Suprapubic skin (tissue), 4 donors: ENCODE measurements at regions not wholly inside any gene's neighbourhood (a gene's known extent, or its start where the extent isn't known, plus 50 kb on each side); places are given as distances from the start of the nearest gene placed in this dataset.

Source experiments
- DNase-seq, 2 donors: peaks; one replicate each; pipeline ENCODE4 v3.0.0-alpha.2; 2019; ENCODE audit warnings: low spot score in 2 of 2
- H3K27ac ChIP-seq: fragments of 200-600 bp; sonication (generic); one replicate; pipeline ENCODE4 v1.5.1; 2019
- H3K27me3 ChIP-seq: fragments of 200-600 bp; sonication (generic); one replicate; pipeline ENCODE4 v1.5.1; 2019
- H3K36me3 ChIP-seq: fragments of 200-600 bp; sonication (generic); one replicate; pipeline ENCODE4 v1.5.1; 2019
- H3K4me1 ChIP-seq: fragments of 200-600 bp; sonication (generic); one replicate; pipeline ENCODE4 v1.5.1; 2019
- H3K4me3 ChIP-seq: fragments of 200-600 bp; sonication (generic); one replicate; pipeline ENCODE4 v1.5.1; 2019; ENCODE audit warnings: mild to moderate bottlenecking
- H3K9me3 ChIP-seq: fragments of 200-600 bp; sonication (generic); one replicate; pipeline ENCODE4 v1.5.1; 2019
- CTCF ChIP-seq, 2 donors: fragments of 200-600 bp in 1 of 2; fragments of 450-650 bp in 1 of 2; sonication (generic) in 1 of 2; IDR thresholded peaks; one replicate each; pipeline ENCODE4 v1.5.1; 2016 to 2019; ENCODE audit warnings: antibody characterized with exemption in 2 of 2, mild to moderate bottlenecking in 1 of 2, moderate library complexity in 1 of 2
- EP300 ChIP-seq: sonication (generic); formaldehyde crosslinking; IDR thresholded peaks from one replicate; pipeline ENCODE4 v1.6.1; 2017; ENCODE audit warnings: antibody characterized with exemption
- POLR2A ChIP-seq, 2 donors: fragments of 450-650 bp; IDR thresholded peaks; one replicate each; pipeline ENCODE4 v1.6.1; 2017; ENCODE audit warnings: antibody characterized with exemption in 2 of 2, mild to moderate bottlenecking in 2 of 2, moderate library complexity in 2 of 2
- POLR2AphosphoS5 ChIP-seq, 3 donors: sonication (generic); formaldehyde crosslinking; IDR thresholded peaks; one replicate each; pipeline ENCODE4 v1.6.1; 2017; ENCODE audit warnings: antibody characterized with exemption in 3 of 3
- WGBS: methylation state at CpG from one replicate; pipeline ENCODE4 v1.1.5; 2018; 5-methylcytosine and 5-hydroxymethylcytosine counted together

- no peak for TF ChIP-seq EP300
- no peak for TF ChIP-seq POLR2AphosphoS5 (IDR thresholded peaks at IDR 0.05)
- no peak for TF ChIP-seq POLR2A (IDR thresholded peaks at IDR 0.05)
- no peak for TF ChIP-seq CTCF (IDR thresholded peaks at IDR 0.05)
- Histone ChIP-seq H3K27ac (no peak overlapping the region), H3K4me3 (no peak overlapping the region), H3K9me3 (no peaks in the 10 kb centered on the region), H3K27me3 (no peaks in the 10 kb centered on the region), H3K4me1 (no peaks in the 10 kb centered on the region), H3K36me3 (no peaks in the 10 kb centered on the region)
- DNase-seq, result no peak
- 0% methylated on average over 1 of the region's 1 CpG for WGBS
These were observed 84.8 kb upstream of the BTBD3 start for GRCh38 chr20:11832851-11833250.

GRCh38 chr20:11833825-11834224 lies 83.9 kb upstream of the BTBD3 start:
- WGBS, result 84% methylated on average over 3 of the region's 3 CpGs
- TF ChIP-seq CTCF (IDR thresholded peaks at IDR 0.05) (no peak), POLR2A (IDR thresholded peaks at IDR 0.05) (no peak), POLR2AphosphoS5 (IDR thresholded peaks at IDR 0.05) (no peak), EP300 (no peak)
- Histone ChIP-seq H3K9me3 (no peaks in the 10 kb centered on the region), H3K4me1 (no peaks in the 10 kb centered on the region), H3K4me3 (no peak overlapping the region), H3K27ac (no peak overlapping the region), H3K27me3 (no peaks in the 10 kb centered on the region), H3K36me3 (no peaks in the 10 kb centered on the region)
- no peak for DNase-seq

- no peaks in the 10 kb centered on the region for H3K4me1 ChIP-seq
- no peak overlapping the region for H3K4me3 ChIP-seq
- no peaks in the 10 kb centered on the region for H3K36me3 ChIP-seq
- H3K27ac ChIP-seq, result no peak overlapping the region
- DNase-seq, result no peak
- no peaks in the 10 kb centered on the region for H3K27me3 ChIP-seq
- no peaks in the 10 kb centered on the region for H3K9me3 ChIP-seq
- no peak for TF ChIP-seq EP300
- TF ChIP-seq POLR2A (IDR thresholded peaks at IDR 0.05), result no peak
- no peak for TF ChIP-seq CTCF (IDR thresholded peaks at IDR 0.05)
- TF ChIP-seq POLR2AphosphoS5 (IDR thresholded peaks at IDR 0.05), result no peak
- 63% methylated on average over 4 of the region's 4 CpGs for WGBS
These were observed 79.5 kb upstream of the BTBD3 start for GRCh38 chr20:11838076-11838636.

GRCh38 chr20:11841972-11842461 lies 75.7 kb upstream of the BTBD3 start:
- Histone ChIP-seq H3K27ac (no peak overlapping the region), H3K4me3 (no peak overlapping the region), H3K4me1 (no peaks in the 10 kb centered on the region), H3K36me3 (no peaks in the 10 kb centered on the region), H3K9me3 (no peaks in the 10 kb centered on the region), H3K27me3 (no peaks in the 10 kb centered on the region)
- WGBS, result 89% methylated on average over 3 of the region's 3 CpGs
- DNase-seq, result no peak
- TF ChIP-seq POLR2A (IDR thresholded peaks at IDR 0.05) (no peak), POLR2AphosphoS5 (IDR thresholded peaks at IDR 0.05) (no peak), CTCF (IDR thresholded peaks at IDR 0.05) (no peak), EP300 (no peak)

GRCh38 chr20:11843289-11843688 lies 74.4 kb upstream of the BTBD3 start:
- H3K9me3 ChIP-seq, result no peaks in the 10 kb centered on the region
- no peaks in the 10 kb centered on the region for H3K36me3 ChIP-seq
- no peak overlapping the region for H3K4me3 ChIP-seq
- peaks cover 4% of the 10 kb centered on the region for H3K4me1 ChIP-seq
- no peak for DNase-seq
- no peak overlapping the region for H3K27ac ChIP-seq
- H3K27me3 ChIP-seq, result no peaks in the 10 kb centered on the region
- WGBS, result 60% methylated on average over 1 of the region's 1 CpG
- TF ChIP-seq CTCF (IDR thresholded peaks at IDR 0.05) (no peak), POLR2A (IDR thresholded peaks at IDR 0.05) (no peak)
